Erythroblast (primary cell): ENCODE measurements at regions not wholly inside any gene's neighbourhood (a gene's known extent, or its start where the extent isn't known, plus 50 kb on each side); places are given as distances from the start of the nearest gene placed in this dataset.

Source experiments
- GATA1 ChIP-seq: IDR thresholded peaks from 2 replicates; pipeline ENCODE4 v1.6.1; 2011; ENCODE audit warnings: low read depth, mild to moderate bottlenecking, control low read depth, low read length, moderate library complexity
- POLR2A ChIP-seq: IDR thresholded peaks from 2 replicates; pipeline ENCODE4 v1.6.1; 2011; ENCODE audit warnings: mild to moderate bottlenecking, low read length

DNA sequence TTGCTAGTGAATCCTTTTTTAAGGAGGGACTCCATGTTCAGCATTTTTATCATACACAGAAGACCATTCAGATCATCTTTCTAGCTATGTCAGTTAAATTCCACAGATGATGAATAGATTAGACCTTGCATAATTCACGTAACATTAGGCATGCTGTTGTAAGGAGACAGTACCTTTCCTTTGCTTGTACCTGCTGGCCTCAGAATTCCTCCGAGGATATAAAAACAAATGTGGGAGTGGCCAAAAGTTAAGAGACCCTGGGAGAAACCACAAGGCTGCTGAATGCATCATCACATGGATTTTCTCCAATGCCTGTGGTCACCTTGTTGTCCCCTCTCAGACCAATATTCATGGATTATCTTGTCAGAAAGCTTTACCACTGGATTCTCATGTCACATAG lies 201.4 kb downstream of the MAGEB17 start:
- no peak for TF ChIP-seq POLR2A
- no peak for TF ChIP-seq GATA1
